ENCODE measurements at regions not wholly inside any gene's neighbourhood (a gene's known extent, or its start where the extent isn't known, plus 50 kb on each side); places are given as distances from the start of the nearest gene placed in this dataset.

DNA sequence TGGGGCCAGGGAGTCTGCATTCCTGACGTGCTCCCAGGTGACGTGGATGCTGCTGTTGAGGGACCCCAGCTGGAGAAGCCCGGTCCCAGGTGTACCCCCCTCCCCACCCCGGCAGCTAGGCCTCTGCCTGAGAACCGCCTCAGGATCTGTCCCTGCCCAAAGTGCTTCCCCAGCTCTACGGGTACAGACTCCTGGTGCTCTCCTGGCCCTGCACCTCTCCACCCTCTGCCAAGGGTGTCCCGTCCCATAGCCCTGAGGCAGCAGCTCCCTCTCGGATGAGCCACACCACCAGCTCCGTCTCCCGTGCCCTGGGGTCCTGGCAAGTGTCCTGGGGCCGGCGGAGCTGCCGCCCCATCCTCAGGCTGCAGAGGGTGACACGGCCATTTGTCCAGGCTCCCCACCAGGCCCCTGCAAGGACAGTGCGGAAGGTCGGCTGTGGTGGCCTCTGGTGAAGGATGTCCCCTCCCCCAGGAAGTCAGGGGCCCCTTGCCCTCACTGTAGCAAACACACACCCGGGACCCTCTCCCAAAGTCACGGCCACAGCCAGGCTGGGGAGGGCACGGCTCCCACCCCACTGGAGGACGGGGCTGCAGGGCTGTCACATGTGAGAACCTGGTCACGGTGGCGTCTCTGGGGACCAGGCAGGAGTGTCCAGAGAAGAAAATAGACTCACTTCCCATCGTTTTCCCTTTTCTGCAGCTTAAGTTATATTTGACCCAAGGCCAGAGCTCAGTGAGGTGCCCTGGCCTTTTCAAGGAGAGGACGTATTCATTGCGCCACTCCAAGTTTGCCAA, 74.4 kb upstream of the FBRSL1 start:
- peak in 1 of 2 donors; percentile 18 for ATAC-seq (ENCODE audit: low FRiP score in 2 of 2)
- DNase-seq = peak in 1 of 2 donors; percentile 54
- Histone ChIP-seq H3K9me3 (no peaks in the 10 kb centered on the region), H3K27ac (no peak overlapping the region), H3K4me3 (no peak overlapping the region), H3K36me3 (no peaks in the 10 kb centered on the region), H3K27me3 (peaks cover 0 to 5% (median 0%) of the 10 kb centered on the region in 4 donors), H3K4me1 (peaks cover 0 to 9% (median 7%) of the 10 kb centered on the region in 4 donors)
- WGBS, 2 donors = 58 to 75% methylated on average over 6 to 25 of the region's 25 CpGs
- TF ChIP-seq POLR2AphosphoS5 (IDR thresholded peaks at IDR 0.05) (no peak), EP300 (IDR thresholded peaks at IDR 0.05) (no peak), POLR2A (IDR thresholded peaks at IDR 0.05) (no peak)
- TF ChIP-seq, protein P1, sequence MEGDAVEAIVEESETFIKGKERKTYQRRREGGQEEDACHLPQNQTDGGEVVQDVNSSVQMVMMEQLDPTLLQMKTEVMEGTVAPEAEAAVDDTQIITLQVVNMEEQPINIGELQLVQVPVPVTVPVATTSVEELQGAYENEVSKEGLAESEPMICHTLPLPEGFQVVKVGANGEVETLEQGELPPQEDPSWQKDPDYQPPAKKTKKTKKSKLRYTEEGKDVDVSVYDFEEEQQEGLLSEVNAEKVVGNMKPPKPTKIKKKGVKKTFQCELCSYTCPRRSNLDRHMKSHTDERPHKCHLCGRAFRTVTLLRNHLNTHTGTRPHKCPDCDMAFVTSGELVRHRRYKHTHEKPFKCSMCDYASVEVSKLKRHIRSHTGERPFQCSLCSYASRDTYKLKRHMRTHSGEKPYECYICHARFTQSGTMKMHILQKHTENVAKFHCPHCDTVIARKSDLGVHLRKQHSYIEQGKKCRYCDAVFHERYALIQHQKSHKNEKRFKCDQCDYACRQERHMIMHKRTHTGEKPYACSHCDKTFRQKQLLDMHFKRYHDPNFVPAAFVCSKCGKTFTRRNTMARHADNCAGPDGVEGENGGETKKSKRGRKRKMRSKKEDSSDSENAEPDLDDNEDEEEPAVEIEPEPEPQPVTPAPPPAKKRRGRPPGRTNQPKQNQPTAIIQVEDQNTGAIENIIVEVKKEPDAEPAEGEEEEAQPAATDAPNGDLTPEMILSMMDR (IDR thresholded peaks at IDR 0.05) = no peak

DNA sequence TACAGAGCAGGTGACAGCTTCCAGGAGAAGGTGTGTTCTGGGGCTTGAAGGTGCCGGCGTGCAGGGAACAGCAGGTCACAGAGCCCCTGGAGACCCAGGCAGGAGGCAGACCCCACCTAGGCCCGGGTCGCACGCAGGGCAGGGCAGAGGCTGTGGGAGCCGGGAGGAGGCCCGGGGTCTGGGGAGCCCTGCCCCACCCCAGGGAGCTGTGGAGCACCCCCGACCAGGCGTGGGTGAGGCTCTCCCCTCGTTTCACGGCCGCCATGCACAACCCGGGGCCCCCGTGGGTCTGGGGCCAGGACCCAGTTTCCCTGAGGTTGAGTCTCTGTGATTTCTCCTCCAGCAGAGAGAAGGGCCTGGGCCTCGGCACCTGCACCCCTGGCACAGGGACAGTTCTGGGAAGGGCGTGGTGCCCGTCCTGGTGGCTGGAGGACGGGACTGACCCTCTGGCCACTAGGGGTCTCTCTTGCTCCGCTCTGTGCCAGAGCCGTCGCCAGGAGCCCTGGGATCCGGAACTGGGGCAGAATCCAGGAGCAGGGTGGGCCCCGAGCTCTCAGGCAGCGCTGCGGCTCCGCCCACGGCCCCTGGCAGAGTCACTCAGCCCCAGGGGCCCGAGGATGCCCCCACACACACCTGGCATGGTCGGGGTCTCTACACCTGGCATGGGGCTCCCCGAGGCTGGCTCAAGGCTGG, 75.2 kb upstream of the FBRSL1 start:
- peaks cover 0 to 9% (median 7%) of the 10 kb centered on the region in 4 donors for H3K4me1 ChIP-seq
- no peaks in the 10 kb centered on the region for H3K36me3 ChIP-seq
- peak; percentile 78 to 86 for DNase-seq
- no peaks in the 10 kb centered on the region for H3K9me3 ChIP-seq
- no peak overlapping the region for H3K27ac ChIP-seq
- whole genome bisulfite sequencing, 2 donors = 20% methylated on average over 25 of the region's 30 CpGs; no CpG with 5 or more reads in 1 of the 2 donors
- H3K27me3 ChIP-seq = peaks cover 0 to 5% (median 0%) of the 10 kb centered on the region in 4 donors
- peak; percentile 89 to 95 for ATAC-seq (ENCODE audit: low FRiP score in 2 of 2)
- no peak overlapping the region for H3K4me3 ChIP-seq
- TF ChIP-seq, protein P1 (IDR thresholded peaks at IDR 0.05) = peak; percentile 82 to 97 (median 93)
- no peak for TF ChIP-seq EP300 (IDR thresholded peaks at IDR 0.05)

DNA sequence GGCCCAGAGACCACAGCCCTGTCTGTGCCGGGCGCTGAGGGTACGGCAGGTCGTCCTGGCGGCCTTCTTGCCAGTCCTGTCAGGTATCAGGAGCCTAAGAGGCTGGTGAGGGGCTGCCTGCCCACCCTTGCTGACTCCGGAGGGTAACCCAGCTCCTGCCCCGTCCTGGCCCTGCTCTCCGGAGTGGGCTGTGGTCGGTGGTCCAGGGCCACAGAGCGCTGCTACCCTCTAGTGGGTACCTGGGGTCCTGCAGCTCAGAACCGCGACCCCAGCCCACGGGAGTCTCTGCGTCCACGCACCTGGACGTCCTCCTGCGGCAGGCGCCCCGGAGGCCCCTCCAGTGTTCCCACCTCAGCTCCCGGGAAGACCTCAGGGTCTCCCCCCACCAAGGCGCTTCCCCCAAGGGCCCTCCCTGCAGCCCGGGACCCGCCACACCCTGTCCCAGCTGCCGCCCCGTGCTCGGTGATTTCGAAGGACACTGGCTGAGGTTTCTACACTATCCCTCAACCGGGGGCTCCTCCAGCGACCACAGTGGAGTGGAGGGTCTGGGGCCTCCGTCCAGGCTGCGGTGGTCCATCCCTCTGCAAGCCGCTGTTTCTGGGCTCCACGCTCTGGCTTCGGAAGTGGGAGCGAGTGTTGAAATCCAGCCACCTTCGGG, 75.9 kb upstream of the FBRSL1 start:
- H3K27me3 ChIP-seq = peaks cover 0 to 5% (median 0%) of the 10 kb centered on the region in 4 donors

DNA sequence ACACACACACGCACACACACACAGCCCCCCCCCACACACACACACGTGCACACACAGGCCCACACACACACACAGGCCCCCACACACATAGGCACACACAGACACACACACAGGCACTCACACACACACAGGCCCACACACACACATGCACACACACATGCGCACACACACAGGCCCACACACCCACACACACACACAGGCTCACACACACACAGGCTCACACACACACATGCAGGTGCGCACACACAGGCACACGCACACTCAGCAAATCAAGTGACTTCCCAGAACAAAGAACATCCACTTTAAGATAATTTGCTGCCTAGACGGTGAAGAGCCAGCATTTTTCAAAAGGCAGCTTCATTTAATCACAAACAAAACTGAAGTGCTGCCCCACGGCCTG, 78.5 kb upstream of the FBRSL1 start:
- H3K27me3 ChIP-seq = peaks cover 0 to 3% (median 0%) of the 10 kb centered on the region in 4 donors
- DNase-seq (no peak), ATAC-seq (ENCODE audit: low FRiP score in 2 of 2) (no peak)
- no peak overlapping the region for H3K27ac ChIP-seq
- 58 to 74% methylated on average over 5 of the region's 7 CpGs for WGBS, 2 donors
- H3K9me3 ChIP-seq = no peaks in the 10 kb centered on the region
- H3K4me3 ChIP-seq = no peak overlapping the region
- no peaks in the 10 kb centered on the region for H3K36me3 ChIP-seq
- TF ChIP-seq, protein P1 (IDR thresholded peaks at IDR 0.05) = no peak
- TF ChIP-seq POLR2A (IDR thresholded peaks at IDR 0.05) (no peak), EP300 (IDR thresholded peaks at IDR 0.05) (no peak), POLR2AphosphoS5 (IDR thresholded peaks at IDR 0.05) (no peak)
- H3K4me1 ChIP-seq = peaks cover 0 to 9% (median 7%) of the 10 kb centered on the region in 4 donors

More for the DNA sequence above, 75.9 kb upstream of the FBRSL1 start:
- Histone ChIP-seq H3K9me3 (no peaks in the 10 kb centered on the region), H3K27ac (no peak overlapping the region), H3K4me3 (no peak overlapping the region), H3K4me1 (peaks cover 0 to 9% (median 7%) of the 10 kb centered on the region in 4 donors), H3K36me3 (no peaks in the 10 kb centered on the region)
- no peak for TF ChIP-seq EP300 (IDR thresholded peaks at IDR 0.05)
- TF ChIP-seq, protein P1 (IDR thresholded peaks at IDR 0.05) = peak in 4 of 6 experiments; percentile 20 to 44 (median 35)
- WGBS, 2 donors = 29 to 49% methylated on average over 22 to 32 of the region's 36 CpGs
- DNase-seq = peak in 1 of 2 donors; percentile 74
- ATAC-seq (ENCODE audit: low FRiP score in 2 of 2) = no peak

Measured in upper lobe of left lung (tissue), 6 donors.